Ishikawa (cell line): ENCODE measurements at regions not wholly inside any gene's neighbourhood (a gene's known extent, or its start where the extent isn't known, plus 50 kb on each side); places are given as distances from the start of the nearest gene placed in this dataset.

Experiments
- CEBPB ChIP-seq: IDR thresholded peaks from 2 replicates; pipeline ENCODE4 v1.6.1; 2012
- CREB1 ChIP-seq: IDR thresholded peaks from 2 replicates; pipeline ENCODE4 v1.6.1; 2012; ENCODE audit warnings: low read depth
- EGR1 ChIP-seq: IDR thresholded peaks from 2 replicates; pipeline ENCODE4 v1.6.1; 2012
- EP300 ChIP-seq: IDR thresholded peaks from 2 replicates; pipeline ENCODE4 v1.6.1; 2012; ENCODE audit warnings: borderline replicate concordance
- FOXM1 ChIP-seq: IDR thresholded peaks from 2 replicates; pipeline ENCODE4 v1.6.1; 2012; ENCODE audit warnings: low read depth, borderline replicate concordance
- MAX ChIP-seq: IDR thresholded peaks from 2 replicates; pipeline ENCODE4 v1.6.1; 2012
- RAD21 ChIP-seq: IDR thresholded peaks from 2 replicates; pipeline ENCODE4 v1.6.1; 2012; ENCODE audit warnings: low read depth
- REST ChIP-seq: IDR thresholded peaks from 2 replicates; pipeline ENCODE4 v1.6.1; 2012; ENCODE audit warnings: low read depth, mild to moderate bottlenecking
- TAF1 ChIP-seq: IDR thresholded peaks from 2 replicates; pipeline ENCODE4 v1.6.1; 2012; ENCODE audit warnings: low read depth, mild to moderate bottlenecking
- USF1 ChIP-seq: IDR thresholded peaks from 2 replicates; pipeline ENCODE4 v1.6.1; 2012
- YY1 ChIP-seq: IDR thresholded peaks from 2 replicates; pipeline ENCODE4 v1.6.1; 2012; ENCODE audit warnings: low read depth

- TF ChIP-seq EP300 (no peak), YY1 (no peak), USF1 (no peak), RAD21 (no peak), REST (no peak), TAF1 (no peak), CEBPB (no peak), MAX (no peak), EGR1 (no peak), FOXM1 (no peak), CREB1 (no peak)
These were observed 593.2 kb upstream of the CLINT1 start for GRCh38 chr5:158451993-158452672.
